Chondrocyte (in vitro differentiated cells): ENCODE measurements at regions not wholly inside any gene's neighbourhood (a gene's known extent, or its start where the extent isn't known, plus 50 kb on each side); places are given as distances from the start of the nearest gene placed in this dataset.
A peak's percentile ranks its signal among the peaks of the same experiment; 100 is the strongest.

Source experiments
- DNase-seq: peaks from one replicate; pipeline ENCODE4 v3.0.0; 2021; ENCODE audit warnings: mixed read lengths, low spot score
- H3K27ac Mint-ChIP-seq: one replicate; pipeline ENCODE4 v1.8.0; 2021; ENCODE audit warnings: mild to moderate bottlenecking, moderate library complexity, mixed read lengths; ENCODE audit not compliant: unreplicated experiment
- H3K27me3 Mint-ChIP-seq: 2 replicates; pipeline ENCODE4 v1.8.0; 2021; ENCODE audit warnings: low read depth, mixed read lengths
- H3K36me3 Mint-ChIP-seq: 2 replicates; pipeline ENCODE4 v1.8.0; 2021; ENCODE audit warnings: low read depth, mixed read lengths
- H3K4me1 Mint-ChIP-seq: 2 replicates; pipeline ENCODE4 v1.8.0; 2021; ENCODE audit warnings: low read depth, mild to moderate bottlenecking, mixed read lengths
- H3K4me3 Mint-ChIP-seq: one replicate; pipeline ENCODE4 v1.8.0; 2021; ENCODE audit warnings: mild to moderate bottlenecking, moderate library complexity, mixed read lengths; ENCODE audit not compliant: unreplicated experiment
- H3K9me3 Mint-ChIP-seq: 2 replicates; pipeline ENCODE4 v1.8.0; 2021; ENCODE audit warnings: low read depth, mixed read lengths
- TF ChIP-seq, protein P1 (sequence below): fragments of 200-600 bp; sonication (generic); IDR thresholded peaks from 2 replicates; pipeline ENCODE4 v1.5.0; 2021; ENCODE audit warnings: antibody characterized with exemption, mild to moderate bottlenecking, moderate library complexity

DNA sequence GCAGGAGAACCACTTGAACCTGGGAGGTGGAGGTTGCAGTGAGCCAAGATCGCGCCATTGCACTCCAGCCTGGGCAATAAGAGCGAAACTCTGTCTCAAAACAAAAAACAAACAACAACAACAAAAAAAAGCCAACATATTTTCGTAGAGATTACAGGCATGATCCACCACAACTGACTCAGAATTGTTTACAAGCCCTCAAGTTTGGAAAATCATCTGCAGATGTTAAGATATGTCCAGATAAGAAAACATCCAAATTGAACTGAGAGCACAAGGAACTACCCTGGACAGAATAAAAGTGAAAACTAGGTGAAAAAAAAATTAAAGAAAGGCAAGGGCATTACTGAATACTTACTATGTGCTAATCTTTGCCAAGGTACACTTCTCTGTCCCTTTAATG is 89.8 kb upstream of the WLS start:
- H3K27ac Mint-ChIP-seq, result no peak overlapping the region
- no peak overlapping the region for H3K4me3 Mint-ChIP-seq
- peaks cover 4% of the 10 kb centered on the region for H3K9me3 Mint-ChIP-seq
- H3K27me3 Mint-ChIP-seq, result no peaks in the 10 kb centered on the region
- no peaks in the 10 kb centered on the region for H3K36me3 Mint-ChIP-seq
- H3K4me1 Mint-ChIP-seq, result peaks cover 28% of the 10 kb centered on the region
- no peak for DNase-seq
- TF ChIP-seq, protein P1, sequence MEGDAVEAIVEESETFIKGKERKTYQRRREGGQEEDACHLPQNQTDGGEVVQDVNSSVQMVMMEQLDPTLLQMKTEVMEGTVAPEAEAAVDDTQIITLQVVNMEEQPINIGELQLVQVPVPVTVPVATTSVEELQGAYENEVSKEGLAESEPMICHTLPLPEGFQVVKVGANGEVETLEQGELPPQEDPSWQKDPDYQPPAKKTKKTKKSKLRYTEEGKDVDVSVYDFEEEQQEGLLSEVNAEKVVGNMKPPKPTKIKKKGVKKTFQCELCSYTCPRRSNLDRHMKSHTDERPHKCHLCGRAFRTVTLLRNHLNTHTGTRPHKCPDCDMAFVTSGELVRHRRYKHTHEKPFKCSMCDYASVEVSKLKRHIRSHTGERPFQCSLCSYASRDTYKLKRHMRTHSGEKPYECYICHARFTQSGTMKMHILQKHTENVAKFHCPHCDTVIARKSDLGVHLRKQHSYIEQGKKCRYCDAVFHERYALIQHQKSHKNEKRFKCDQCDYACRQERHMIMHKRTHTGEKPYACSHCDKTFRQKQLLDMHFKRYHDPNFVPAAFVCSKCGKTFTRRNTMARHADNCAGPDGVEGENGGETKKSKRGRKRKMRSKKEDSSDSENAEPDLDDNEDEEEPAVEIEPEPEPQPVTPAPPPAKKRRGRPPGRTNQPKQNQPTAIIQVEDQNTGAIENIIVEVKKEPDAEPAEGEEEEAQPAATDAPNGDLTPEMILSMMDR, result no peak

DNA sequence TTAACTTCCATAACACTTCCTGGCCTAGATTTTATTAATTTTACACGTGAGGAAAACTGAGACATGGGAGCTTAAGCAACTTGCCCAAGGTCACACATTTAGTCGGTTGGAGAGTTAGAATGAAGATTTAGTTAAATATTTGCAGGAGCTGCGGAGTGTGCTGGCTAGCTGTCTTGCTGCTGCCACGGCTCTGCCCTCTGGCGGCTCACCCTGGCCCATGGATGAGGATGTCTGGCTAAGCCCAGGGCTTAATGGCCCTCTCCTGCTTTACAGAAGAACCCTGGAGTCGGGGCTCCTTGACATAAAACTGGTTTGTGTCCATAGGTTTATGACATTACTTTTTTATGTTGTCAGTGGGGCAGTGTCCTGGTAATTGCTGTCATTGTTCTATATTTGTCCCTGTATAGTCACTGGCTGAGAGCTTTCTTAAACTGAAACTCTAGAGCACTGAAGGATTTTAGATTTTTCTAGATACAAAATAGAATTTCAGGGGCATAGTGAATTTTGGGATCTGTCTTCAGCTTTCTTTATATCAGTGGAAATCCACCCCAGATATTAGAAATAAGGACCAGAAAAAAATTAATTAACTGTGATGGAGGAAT is 88.9 kb upstream of the WLS start:
- H3K9me3 Mint-ChIP-seq, result peaks cover 5% of the 10 kb centered on the region
- TF ChIP-seq, protein P1, result peak; percentile 90
- H3K4me3 Mint-ChIP-seq, result no peak overlapping the region
- peaks cover 25% of the 10 kb centered on the region for H3K4me1 Mint-ChIP-seq
- no peaks in the 10 kb centered on the region for H3K36me3 Mint-ChIP-seq
- DNase-seq, result no peak
- no peaks in the 10 kb centered on the region for H3K27me3 Mint-ChIP-seq
- H3K27ac Mint-ChIP-seq, result no peak overlapping the region

- no peak overlapping the region for H3K27ac Mint-ChIP-seq
- TF ChIP-seq, protein P1, result no peak
- no peaks in the 10 kb centered on the region for H3K27me3 Mint-ChIP-seq
- peaks cover 25% of the 10 kb centered on the region for H3K4me1 Mint-ChIP-seq
- no peak for DNase-seq
- no peaks in the 10 kb centered on the region for H3K36me3 Mint-ChIP-seq
- no peak overlapping the region for H3K4me3 Mint-ChIP-seq
- peaks cover 5% of the 10 kb centered on the region for H3K9me3 Mint-ChIP-seq
Measured at GRCh38 chr1:68320349-68320748, 88.0 kb upstream of the WLS start.

- Mint-ChIP-seq H3K27ac (no peak overlapping the region), H3K4me1 (peaks cover 25% of the 10 kb centered on the region), H3K9me3 (peaks cover 5% of the 10 kb centered on the region), H3K27me3 (no peaks in the 10 kb centered on the region), H3K4me3 (no peak overlapping the region), H3K36me3 (no peaks in the 10 kb centered on the region)
- TF ChIP-seq, protein P1, result no peak
- no peak for DNase-seq
Measured at GRCh38 chr1:68319907-68320306, 87.6 kb upstream of the WLS start.

DNA sequence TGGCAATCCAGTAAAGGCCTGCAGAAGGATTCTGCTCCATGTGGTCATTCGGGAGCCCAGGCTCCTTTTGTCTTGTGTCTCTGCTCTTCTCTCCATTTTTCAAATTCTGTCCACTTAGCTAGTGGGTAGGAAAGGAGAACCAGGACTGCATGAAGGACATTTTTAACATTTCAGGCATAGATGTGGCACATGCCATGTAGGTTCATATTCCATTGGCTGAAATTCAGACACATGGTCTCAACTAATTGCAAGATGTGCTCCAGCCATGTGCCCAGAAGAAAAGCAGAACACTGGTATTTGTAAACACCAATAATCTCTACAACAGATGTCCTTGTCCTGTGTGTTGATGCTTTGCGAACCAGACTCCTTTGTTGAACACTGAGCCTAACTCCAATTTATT is 85.2 kb upstream of the WLS start:
- Mint-ChIP-seq H3K4me1 (peaks cover 32% of the 10 kb centered on the region), H3K4me3 (no peak overlapping the region), H3K36me3 (no peaks in the 10 kb centered on the region), H3K27ac (no peak overlapping the region), H3K9me3 (peaks cover 5% of the 10 kb centered on the region), H3K27me3 (no peaks in the 10 kb centered on the region)
- no peak for DNase-seq
- TF ChIP-seq, protein P1, result no peak
